Esophagus muscularis mucosa (tissue), 4 donors: ENCODE measurements at regions not wholly inside any gene's neighbourhood (a gene's known extent, or its start where the extent isn't known, plus 50 kb on each side); places are given as distances from the start of the nearest gene placed in this dataset.

Experiments used
- DNase-seq: peaks from one replicate; pipeline ENCODE4 v3.0.0-alpha.2; 2017; ENCODE audit errors: extremely low spot score
- H3K27ac ChIP-seq, 4 donors: fragments of 200-600 bp; sonication (generic); replicated peaks in 1 of 4; 1 replicate in 3 of 4; 2 replicates in 1 of 4; pipeline ENCODE4 v1.5.1; 2016 to 2019; ENCODE audit warnings: mild to moderate bottlenecking in 1 of 4
- H3K27me3 ChIP-seq, 4 donors: fragments of 200-600 bp; sonication (generic); one replicate each; pipeline versions ENCODE4 v1.5.1 to v1.6.0; 2016 to 2019
- H3K36me3 ChIP-seq, 4 donors: fragments of 200-600 bp; sonication (generic); one replicate each; pipeline ENCODE4 v1.5.1; 2016 to 2019
- H3K4me1 ChIP-seq, 4 donors: fragments of 200-600 bp; sonication (generic); one replicate each; pipeline ENCODE4 v1.5.1; 2016 to 2019
- H3K4me3 ChIP-seq, 4 donors: fragments of 200-600 bp; sonication (generic); 1 replicate in 2 of 4; 2 replicates in 2 of 4; pipeline ENCODE4 v1.5.1; 2016 to 2019; ENCODE audit warnings: mild to moderate bottlenecking in 4 of 4, moderate library complexity in 1 of 4
- H3K9me3 ChIP-seq, 4 donors: fragments of 200-600 bp; sonication (generic); 1 replicate in 3 of 4; 2 replicates in 1 of 4; pipeline ENCODE4 v1.5.1; 2016 to 2019
- EP300 ChIP-seq: sonication (generic); formaldehyde crosslinking; IDR thresholded peaks from one replicate; pipeline ENCODE4 v1.6.1; 2017; ENCODE audit warnings: antibody characterized with exemption
- POLR2A ChIP-seq: fragments of 450-650 bp; IDR thresholded peaks from one replicate; pipeline ENCODE4 v1.6.1; 2017; ENCODE audit warnings: antibody characterized with exemption, moderate library complexity, mild to moderate bottlenecking, low read depth
- POLR2AphosphoS5 ChIP-seq, 2 donors: sonication (generic); formaldehyde crosslinking; IDR thresholded peaks; one replicate each; pipeline ENCODE4 v1.6.1; 2017; ENCODE audit warnings: antibody characterized with exemption in 2 of 2
- WGBS: methylation state at CpG from one replicate; pipeline ENCODE4 v1.1.5; 2018; 5-methylcytosine and 5-hydroxymethylcytosine counted together
- intact Hi-C: fragments of 100-400 bp; cut with DNase I; formaldehyde crosslinking; loops from one replicate; pipeline ENCODE4 v1.15.1; 2023
- TF ChIP-seq, protein P1 (sequence below), 3 experiments: fragments of 200-600 bp in 2 of 3; fragments of 450-650 bp in 1 of 3; sonication (generic) in 2 of 3; IDR thresholded peaks; one replicate each; pipeline ENCODE4 v1.5.1; 2017 to 2019; ENCODE audit warnings: antibody characterized with exemption in 3 of 3, mild to moderate bottlenecking in 2 of 3, moderate library complexity in 1 of 3

DNA sequence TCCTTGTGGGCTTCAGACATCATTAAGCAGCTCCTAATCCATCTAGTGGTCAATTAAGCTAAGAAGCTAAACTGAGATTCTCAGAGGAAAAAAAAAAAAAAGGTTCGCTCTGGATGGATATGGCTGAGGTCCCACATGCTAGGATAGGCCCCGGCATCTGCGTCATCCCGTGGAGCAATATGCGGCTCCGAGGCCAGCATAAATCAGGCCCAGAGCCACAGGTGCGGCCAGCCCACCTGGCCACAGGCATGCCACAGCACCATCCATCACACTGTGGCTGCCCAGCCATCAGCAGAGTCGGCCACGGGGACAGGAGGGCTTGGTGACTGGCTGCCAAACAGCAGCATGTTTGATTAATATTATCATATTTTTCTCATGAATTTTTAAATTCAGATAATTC lies 106.9 kb upstream of the TIAM1 start:
- no peak for TF ChIP-seq POLR2AphosphoS5 (IDR thresholded peaks at IDR 0.05)
- TF ChIP-seq POLR2A: no peak
- TF ChIP-seq, protein P1, sequence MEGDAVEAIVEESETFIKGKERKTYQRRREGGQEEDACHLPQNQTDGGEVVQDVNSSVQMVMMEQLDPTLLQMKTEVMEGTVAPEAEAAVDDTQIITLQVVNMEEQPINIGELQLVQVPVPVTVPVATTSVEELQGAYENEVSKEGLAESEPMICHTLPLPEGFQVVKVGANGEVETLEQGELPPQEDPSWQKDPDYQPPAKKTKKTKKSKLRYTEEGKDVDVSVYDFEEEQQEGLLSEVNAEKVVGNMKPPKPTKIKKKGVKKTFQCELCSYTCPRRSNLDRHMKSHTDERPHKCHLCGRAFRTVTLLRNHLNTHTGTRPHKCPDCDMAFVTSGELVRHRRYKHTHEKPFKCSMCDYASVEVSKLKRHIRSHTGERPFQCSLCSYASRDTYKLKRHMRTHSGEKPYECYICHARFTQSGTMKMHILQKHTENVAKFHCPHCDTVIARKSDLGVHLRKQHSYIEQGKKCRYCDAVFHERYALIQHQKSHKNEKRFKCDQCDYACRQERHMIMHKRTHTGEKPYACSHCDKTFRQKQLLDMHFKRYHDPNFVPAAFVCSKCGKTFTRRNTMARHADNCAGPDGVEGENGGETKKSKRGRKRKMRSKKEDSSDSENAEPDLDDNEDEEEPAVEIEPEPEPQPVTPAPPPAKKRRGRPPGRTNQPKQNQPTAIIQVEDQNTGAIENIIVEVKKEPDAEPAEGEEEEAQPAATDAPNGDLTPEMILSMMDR (IDR thresholded peaks at IDR 0.05): no peak
- no peak for TF ChIP-seq EP300
- WGBS: 67% methylated on average over 8 of the region's 9 CpGs
- H3K9me3 ChIP-seq: no peaks in the 10 kb centered on the region
- H3K27ac ChIP-seq: no peak overlapping the region
- no peaks in the 10 kb centered on the region for H3K36me3 ChIP-seq
- no peak overlapping the region for H3K4me3 ChIP-seq
- DNase-seq: no peak
- intact Hi-C loops: no loop called here
- no peaks in the 10 kb centered on the region for H3K27me3 ChIP-seq
- H3K4me1 ChIP-seq: no peaks in the 10 kb centered on the region

- H3K27ac ChIP-seq: no peak overlapping the region
- no peaks in the 10 kb centered on the region for H3K4me1 ChIP-seq
- H3K27me3 ChIP-seq: no peaks in the 10 kb centered on the region
- no peaks in the 10 kb centered on the region for H3K36me3 ChIP-seq
- no peak overlapping the region for H3K4me3 ChIP-seq
- 84% methylated on average over 11 of the region's 11 CpGs for WGBS
- no peak for TF ChIP-seq EP300
- no peak for TF ChIP-seq POLR2A
- TF ChIP-seq, protein P1 (IDR thresholded peaks at IDR 0.05): no peak
- no peak for TF ChIP-seq POLR2AphosphoS5 (IDR thresholded peaks at IDR 0.05)
- intact Hi-C loops: no loop called here
- DNase-seq: no peak
- H3K9me3 ChIP-seq: no peaks in the 10 kb centered on the region
Observed at GRCh38 chr21:31449921-31450535, 106.0 kb upstream of the TIAM1 start.

- 54% methylated on average over 3 of the region's 3 CpGs for WGBS
- Histone ChIP-seq H3K27ac (no peak overlapping the region), H3K4me3 (no peak overlapping the region), H3K27me3 (no peaks in the 10 kb centered on the region), H3K36me3 (no peaks in the 10 kb centered on the region), H3K9me3 (no peaks in the 10 kb centered on the region), H3K4me1 (peaks cover 0 to 5% (median 2%) of the 10 kb centered on the region in 4 donors)
- no peak for DNase-seq
- intact Hi-C loops: no loop called here
- no peak for TF ChIP-seq POLR2AphosphoS5 (IDR thresholded peaks at IDR 0.05)
- TF ChIP-seq, protein P1 (IDR thresholded peaks at IDR 0.05): no peak
- no peak for TF ChIP-seq EP300
- TF ChIP-seq POLR2A: no peak
Observed at GRCh38 chr21:31448496-31448895, 104.4 kb upstream of the TIAM1 start.

DNA sequence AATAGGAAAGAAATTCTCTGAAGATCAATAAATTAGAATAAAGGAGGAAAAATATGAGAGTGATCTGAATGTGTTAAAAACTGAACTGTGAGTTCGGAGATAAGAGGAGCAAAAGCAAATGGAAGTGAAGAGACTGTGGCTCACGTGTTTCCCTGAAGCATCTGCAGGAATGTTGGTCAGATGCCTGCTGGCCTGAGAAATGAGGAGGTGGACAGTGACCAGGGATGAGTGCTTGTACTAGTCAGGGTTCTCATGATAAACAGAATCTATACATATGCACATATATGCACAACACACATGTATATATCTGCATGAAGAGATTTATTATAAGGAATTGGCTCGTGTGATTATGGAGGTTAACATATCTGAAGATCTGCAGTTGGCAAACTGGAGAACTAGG lies 103.4 kb upstream of the TIAM1 start:
- intact Hi-C loops: no loop called here
- WGBS: 38% methylated on average over 3 of the region's 3 CpGs

More for the DNA sequence above, 103.4 kb upstream of the TIAM1 start:
- Histone ChIP-seq H3K4me3 (no peak overlapping the region), H3K4me1 (peaks cover 0 to 8% (median 3%) of the 10 kb centered on the region in 4 donors), H3K27me3 (no peaks in the 10 kb centered on the region), H3K9me3 (peaks cover 0 to under 1% (median 0%) of the 10 kb centered on the region in 4 donors), H3K27ac (no peak overlapping the region), H3K36me3 (no peaks in the 10 kb centered on the region)
- TF ChIP-seq POLR2A (no peak), POLR2AphosphoS5 (IDR thresholded peaks at IDR 0.05) (no peak), EP300 (no peak)
- TF ChIP-seq, protein P1 (IDR thresholded peaks at IDR 0.05): no peak
- DNase-seq: no peak
